ENCODE measurements at regions not wholly inside any gene's neighbourhood (a gene's known extent, or its start where the extent isn't known, plus 50 kb on each side); places are given as distances from the start of the nearest gene placed in this dataset.

DNA sequence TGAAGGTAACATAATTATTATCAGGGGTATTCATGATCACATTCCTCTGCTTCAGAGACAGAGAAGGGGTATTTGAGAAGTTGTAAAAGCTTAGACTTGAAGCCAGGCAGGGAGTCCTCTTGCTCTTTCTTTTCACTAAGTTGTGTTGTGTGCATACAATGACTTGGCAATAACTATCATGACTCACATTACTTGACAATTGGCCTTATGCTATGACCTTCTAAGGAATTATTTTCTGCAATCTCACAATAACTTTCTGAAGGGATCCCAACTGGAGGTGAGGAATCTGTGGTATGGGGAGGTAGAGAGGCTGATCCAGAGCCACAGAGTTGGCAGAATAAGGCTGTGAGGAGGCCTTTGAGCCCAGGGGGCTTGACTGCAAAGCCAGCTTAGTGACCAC, 622.3 kb downstream of the MTRR start (continued):
- TF ChIP-seq, protein P1, sequence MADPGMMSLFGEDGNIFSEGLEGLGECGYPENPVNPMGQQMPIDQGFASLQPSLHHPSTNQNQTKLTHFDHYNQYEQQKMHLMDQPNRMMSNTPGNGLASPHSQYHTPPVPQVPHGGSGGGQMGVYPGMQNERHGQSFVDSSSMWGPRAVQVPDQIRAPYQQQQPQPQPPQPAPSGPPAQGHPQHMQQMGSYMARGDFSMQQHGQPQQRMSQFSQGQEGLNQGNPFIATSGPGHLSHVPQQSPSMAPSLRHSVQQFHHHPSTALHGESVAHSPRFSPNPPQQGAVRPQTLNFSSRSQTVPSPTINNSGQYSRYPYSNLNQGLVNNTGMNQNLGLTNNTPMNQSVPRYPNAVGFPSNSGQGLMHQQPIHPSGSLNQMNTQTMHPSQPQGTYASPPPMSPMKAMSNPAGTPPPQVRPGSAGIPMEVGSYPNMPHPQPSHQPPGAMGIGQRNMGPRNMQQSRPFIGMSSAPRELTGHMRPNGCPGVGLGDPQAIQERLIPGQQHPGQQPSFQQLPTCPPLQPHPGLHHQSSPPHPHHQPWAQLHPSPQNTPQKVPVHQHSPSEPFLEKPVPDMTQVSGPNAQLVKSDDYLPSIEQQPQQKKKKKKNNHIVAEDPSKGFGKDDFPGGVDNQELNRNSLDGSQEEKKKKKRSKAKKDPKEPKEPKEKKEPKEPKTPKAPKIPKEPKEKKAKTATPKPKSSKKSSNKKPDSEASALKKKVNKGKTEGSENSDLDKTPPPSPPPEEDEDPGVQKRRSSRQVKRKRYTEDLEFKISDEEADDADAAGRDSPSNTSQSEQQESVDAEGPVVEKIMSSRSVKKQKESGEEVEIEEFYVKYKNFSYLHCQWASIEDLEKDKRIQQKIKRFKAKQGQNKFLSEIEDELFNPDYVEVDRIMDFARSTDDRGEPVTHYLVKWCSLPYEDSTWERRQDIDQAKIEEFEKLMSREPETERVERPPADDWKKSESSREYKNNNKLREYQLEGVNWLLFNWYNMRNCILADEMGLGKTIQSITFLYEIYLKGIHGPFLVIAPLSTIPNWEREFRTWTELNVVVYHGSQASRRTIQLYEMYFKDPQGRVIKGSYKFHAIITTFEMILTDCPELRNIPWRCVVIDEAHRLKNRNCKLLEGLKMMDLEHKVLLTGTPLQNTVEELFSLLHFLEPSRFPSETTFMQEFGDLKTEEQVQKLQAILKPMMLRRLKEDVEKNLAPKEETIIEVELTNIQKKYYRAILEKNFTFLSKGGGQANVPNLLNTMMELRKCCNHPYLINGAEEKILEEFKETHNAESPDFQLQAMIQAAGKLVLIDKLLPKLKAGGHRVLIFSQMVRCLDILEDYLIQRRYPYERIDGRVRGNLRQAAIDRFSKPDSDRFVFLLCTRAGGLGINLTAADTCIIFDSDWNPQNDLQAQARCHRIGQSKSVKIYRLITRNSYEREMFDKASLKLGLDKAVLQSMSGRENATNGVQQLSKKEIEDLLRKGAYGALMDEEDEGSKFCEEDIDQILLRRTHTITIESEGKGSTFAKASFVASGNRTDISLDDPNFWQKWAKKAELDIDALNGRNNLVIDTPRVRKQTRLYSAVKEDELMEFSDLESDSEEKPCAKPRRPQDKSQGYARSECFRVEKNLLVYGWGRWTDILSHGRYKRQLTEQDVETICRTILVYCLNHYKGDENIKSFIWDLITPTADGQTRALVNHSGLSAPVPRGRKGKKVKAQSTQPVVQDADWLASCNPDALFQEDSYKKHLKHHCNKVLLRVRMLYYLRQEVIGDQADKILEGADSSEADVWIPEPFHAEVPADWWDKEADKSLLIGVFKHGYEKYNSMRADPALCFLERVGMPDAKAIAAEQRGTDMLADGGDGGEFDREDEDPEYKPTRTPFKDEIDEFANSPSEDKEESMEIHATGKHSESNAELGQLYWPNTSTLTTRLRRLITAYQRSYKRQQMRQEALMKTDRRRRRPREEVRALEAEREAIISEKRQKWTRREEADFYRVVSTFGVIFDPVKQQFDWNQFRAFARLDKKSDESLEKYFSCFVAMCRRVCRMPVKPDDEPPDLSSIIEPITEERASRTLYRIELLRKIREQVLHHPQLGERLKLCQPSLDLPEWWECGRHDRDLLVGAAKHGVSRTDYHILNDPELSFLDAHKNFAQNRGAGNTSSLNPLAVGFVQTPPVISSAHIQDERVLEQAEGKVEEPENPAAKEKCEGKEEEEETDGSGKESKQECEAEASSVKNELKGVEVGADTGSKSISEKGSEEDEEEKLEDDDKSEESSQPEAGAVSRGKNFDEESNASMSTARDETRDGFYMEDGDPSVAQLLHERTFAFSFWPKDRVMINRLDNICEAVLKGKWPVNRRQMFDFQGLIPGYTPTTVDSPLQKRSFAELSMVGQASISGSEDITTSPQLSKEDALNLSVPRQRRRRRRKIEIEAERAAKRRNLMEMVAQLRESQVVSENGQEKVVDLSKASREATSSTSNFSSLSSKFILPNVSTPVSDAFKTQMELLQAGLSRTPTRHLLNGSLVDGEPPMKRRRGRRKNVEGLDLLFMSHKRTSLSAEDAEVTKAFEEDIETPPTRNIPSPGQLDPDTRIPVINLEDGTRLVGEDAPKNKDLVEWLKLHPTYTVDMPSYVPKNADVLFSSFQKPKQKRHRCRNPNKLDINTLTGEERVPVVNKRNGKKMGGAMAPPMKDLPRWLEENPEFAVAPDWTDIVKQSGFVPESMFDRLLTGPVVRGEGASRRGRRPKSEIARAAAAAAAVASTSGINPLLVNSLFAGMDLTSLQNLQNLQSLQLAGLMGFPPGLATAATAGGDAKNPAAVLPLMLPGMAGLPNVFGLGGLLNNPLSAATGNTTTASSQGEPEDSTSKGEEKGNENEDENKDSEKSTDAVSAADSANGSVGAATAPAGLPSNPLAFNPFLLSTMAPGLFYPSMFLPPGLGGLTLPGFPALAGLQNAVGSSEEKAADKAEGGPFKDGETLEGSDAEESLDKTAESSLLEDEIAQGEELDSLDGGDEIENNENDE (IDR thresholded peaks at IDR 0.05; ENCODE audit: insufficient replicate concordance, low read length) = no peak
- TF ChIP-seq ATF3 (IDR thresholded peaks at IDR 0.05; ENCODE audit: insufficient read depth, low read depth, low read length) (no peak), PHF8 (conservative IDR thresholded peaks at IDR 0.05; ENCODE audit: low read depth, low read length) (no peak), RAD21 (IDR thresholded peaks at IDR 0.05 in 1 of 2, conservative IDR thresholded peaks at IDR 0.05 in 1 of 2; ENCODE audit: low read depth in 2 of 2, low read length in 2 of 2) (no peak), ASH2L (IDR thresholded peaks at IDR 0.05; ENCODE audit: low read length) (no peak), SP2 (IDR thresholded peaks at IDR 0.05; ENCODE audit: low read length) (no peak), ATF2 (IDR thresholded peaks at IDR 0.05; ENCODE audit: low read length) (no peak), EP300 (IDR thresholded peaks at IDR 0.05; ENCODE audit: borderline replicate concordance in 1 of 2, low read depth in 2 of 2, low read length in 2 of 2) (no peak), JUND (IDR thresholded peaks at IDR 0.05; ENCODE audit: low read length) (no peak)

Data from H1 (cell line).